GM18508 (cell line): ENCODE measurements at regions not wholly inside any gene's neighbourhood (a gene's known extent, or its start where the extent isn't known, plus 50 kb on each side); places are given as distances from the start of the nearest gene placed in this dataset.
"Not testable (repeated sequence)": the region's sequence is repeated elsewhere in the genome, so short reads cannot be mapped to it uniquely, and the experiment has no call there.

ENCODE experiments used
- ATAC-seq: cut with Tn5 transposase; IDR thresholded peaks from one replicate; pipeline ENCODE4 v1.9.1; 2021; ENCODE audit warnings: moderate number of reproducible peaks; ENCODE audit not compliant: insufficient read depth, unreplicated experiment

- ATAC-seq, result no peak
Observed at GRCh38 chr5:28726815-28727214, 1688.4 kb upstream of the CDH9 start.

- ATAC-seq, result no peak
Observed at GRCh38 chr5:28725001-28725400, 1686.6 kb upstream of the CDH9 start.

DNA sequence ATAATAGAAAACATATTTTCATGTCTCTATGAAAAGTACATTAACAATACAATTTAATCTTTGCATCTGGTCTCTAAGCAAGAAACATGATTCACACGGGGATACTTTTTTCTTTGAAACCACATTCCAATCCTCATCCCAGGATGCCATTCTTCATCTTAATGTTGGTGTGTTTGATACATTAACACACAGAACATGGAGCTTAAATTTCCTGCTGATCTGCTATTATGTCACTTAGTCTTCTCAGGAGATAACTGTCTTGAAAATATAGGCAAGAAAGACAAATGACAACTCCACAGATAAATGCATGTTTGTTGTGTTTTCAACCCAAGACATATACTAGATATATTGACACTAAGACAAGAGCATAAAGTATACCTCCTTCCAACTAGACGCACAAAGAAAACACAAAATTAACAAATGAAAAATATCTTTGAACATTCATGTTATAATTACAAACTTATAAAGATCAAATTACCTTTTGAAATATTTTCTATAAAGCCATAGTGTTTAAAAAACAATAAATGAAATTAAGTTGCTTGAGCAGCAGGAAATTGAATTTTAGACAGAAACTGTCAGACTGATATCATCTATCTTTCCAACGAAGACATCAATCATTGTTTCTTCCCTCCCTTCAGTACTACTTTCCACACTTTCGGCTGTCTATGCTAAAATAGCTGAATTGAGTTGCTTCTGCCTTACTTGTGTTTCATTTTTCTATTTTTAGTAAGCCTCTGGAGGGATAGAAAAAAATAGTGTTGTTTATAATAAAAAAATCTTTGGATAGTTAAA lies 1676.7 kb upstream of the CDH9 start:
- no peak for ATAC-seq

GRCh38 chr5:28710360-28710759 lies 1672.0 kb upstream of the CDH9 start:
- ATAC-seq, result no peak

GRCh38 chr5:28708472-28708871 lies 1670.1 kb upstream of the CDH9 start:
- ATAC-seq, result no peak

DNA sequence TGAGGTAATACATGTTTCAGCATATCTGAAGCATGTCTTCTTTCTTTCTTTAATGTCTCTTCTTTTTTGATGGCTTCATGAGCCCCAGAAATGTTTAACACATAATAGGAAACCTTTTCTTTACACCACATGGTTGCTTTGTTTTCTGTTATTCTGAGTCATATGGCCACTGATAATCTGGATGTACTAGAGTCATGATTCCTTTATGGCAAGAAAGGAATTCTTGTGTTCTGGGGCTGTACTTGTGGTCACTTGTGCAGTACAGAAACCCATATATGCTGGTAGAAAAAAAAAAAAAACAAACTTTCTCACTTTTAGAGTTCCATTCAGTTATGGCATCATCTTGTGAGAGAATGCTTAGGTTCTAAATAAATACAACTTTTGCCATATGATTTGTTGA lies 1669.3 kb upstream of the CDH9 start:
- no peak for ATAC-seq

GRCh38 chr5:28703651-28704260 lies 1665.4 kb upstream of the CDH9 start:
- no peak for ATAC-seq

DNA sequence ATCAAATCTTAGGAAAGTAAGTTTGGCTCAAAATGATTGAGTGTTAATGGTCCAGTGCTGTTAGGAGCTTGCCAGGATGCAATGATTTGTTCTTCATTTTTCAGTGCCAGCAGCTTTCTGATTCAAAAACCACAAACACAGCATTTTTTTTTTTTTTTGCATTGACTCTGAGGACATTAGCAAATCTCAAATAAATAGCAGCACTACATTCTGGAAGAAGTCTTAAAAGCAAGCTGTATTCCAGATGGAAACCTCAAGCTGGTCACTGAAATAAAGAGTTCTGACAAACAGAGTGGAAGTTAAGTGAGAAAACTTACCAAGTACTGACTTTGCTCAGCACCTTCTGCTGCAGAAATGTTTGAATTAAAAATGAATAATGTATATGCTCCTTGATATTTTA lies 1653.1 kb upstream of the CDH9 start:
- no peak for ATAC-seq

- ATAC-seq, result no peak
Observed at GRCh38 chr5:28685794-28686193, 1647.4 kb upstream of the CDH9 start.

- no peak for ATAC-seq
Observed at GRCh38 chr5:28678899-28679298, 1640.5 kb upstream of the CDH9 start.

DNA sequence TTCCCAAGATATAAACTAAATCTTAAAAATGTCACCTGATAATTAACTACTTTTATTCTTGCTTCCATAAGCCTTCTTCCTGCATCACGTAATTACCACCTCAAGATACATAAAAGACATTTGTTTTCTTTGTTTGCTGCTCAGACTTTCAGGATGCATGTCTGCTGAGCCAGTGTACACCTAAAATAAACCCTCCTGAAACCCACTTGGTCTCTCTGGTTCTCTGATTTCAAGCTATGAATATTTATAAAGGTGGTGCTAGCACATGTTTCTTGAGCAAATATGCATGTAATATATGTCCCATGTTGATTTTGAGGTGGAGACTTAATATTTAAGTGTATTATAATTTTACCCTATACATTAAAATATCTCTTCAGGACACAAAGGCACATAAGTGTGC lies 1627.7 kb upstream of the CDH9 start:
- ATAC-seq, result no peak

- ATAC-seq, result no peak
Observed at GRCh38 chr5:28648108-28648507, 1609.7 kb upstream of the CDH9 start.

GRCh38 chr5:28632607-28633006 lies 1594.2 kb upstream of the CDH9 start:
- no peak for ATAC-seq

DNA sequence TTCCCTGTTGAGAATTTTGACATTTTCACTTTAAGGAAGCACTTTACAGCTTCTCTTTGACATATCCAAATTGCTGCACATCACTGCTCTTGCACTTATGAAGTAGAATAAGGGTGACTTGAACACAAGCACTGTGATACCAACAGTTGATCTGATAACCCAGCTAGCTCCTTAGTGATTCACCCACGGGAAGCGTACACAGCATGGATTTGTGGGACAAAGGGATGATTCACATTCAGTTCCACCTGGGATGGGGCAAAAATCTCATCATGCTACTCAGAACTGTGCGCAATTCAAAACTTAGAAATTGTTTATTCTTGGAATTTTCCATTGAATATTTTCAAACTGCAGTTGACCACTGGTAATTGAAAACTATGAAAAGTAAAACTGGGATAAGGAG lies 1565.5 kb upstream of the CDH9 start:
- no peak for ATAC-seq

DNA sequence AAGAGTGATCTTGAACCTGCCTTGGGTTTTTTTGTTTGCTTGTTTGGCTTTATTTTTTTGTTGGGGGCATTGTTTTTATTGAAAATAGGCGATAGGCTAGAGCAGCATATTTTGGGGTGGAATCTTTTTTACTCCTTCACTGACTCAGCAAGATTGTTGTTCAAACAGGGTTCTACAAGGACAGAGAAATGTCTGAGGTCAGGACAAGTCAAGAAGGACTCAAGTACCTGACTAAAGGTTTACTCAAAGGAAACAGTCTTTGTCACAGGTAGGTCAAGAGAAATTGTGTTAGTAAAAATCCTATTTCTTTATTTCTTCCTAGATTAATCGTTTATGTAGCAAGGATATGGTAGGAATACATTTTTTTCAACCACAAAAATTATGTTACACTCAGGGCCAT lies 1564.0 kb upstream of the CDH9 start:
- ATAC-seq, result no peak

GRCh38 chr5:28596707-28597106 lies 1558.3 kb upstream of the CDH9 start:
- not testable (repeated sequence) for ATAC-seq

DNA sequence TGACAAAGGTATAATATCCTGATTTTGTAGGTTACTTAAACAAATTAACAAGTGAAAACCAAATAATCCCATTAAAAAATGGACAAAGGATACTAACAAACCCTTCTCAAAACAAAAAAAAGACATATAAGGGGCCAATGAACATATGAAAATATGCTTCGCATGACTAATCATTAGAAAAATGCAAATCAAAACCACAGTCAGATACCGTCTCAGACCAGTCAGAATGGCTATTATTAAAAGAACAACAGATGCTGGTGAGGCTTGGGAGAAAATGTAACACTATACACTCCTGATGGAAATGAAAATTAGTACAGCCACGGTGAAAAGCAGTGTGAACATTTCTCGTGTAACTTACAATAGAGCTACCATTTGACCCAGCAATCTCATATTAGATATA lies 1542.2 kb upstream of the CDH9 start:
- ATAC-seq, result no peak

DNA sequence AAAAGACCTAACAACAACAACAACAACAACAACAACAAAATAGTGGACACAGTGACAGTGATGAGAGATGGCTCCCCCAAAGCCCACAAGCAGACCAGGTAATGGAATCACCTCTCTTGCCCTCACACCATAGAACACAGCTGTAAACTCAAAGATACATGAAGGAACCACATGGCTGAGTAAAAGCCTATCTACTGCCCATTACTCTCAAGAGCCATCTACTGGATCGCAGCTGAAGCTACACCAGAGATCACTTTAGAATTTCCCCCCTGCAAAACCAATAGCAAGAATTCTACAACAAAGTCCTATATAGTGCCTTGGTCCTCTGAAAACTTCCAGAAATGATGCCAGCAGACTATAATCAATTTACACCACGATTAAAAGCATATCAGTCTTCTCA lies 1537.6 kb upstream of the CDH9 start:
- ATAC-seq, result no peak

GRCh38 chr5:28575368-28575767 lies 1537.0 kb upstream of the CDH9 start:
- ATAC-seq, result no peak

DNA sequence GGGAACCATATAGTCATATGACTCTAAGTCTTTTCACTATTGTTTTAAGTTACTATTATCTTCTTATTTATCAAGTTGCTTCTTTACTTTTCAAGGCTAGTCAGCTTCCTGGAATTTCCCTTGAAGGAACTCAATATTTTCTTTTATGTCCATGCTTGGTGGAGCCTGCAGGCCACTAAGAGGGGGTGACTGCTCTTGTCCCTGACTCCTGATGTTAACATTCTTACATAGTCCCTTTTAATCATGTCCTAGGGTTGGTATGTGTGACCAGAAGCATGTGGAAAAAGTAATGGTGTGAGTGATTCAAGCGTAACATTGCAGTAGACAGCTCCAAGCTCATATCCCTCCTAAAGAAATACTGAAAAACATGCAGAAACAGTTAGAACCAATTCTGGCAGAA lies 1536.2 kb upstream of the CDH9 start:
- no peak for ATAC-seq

DNA sequence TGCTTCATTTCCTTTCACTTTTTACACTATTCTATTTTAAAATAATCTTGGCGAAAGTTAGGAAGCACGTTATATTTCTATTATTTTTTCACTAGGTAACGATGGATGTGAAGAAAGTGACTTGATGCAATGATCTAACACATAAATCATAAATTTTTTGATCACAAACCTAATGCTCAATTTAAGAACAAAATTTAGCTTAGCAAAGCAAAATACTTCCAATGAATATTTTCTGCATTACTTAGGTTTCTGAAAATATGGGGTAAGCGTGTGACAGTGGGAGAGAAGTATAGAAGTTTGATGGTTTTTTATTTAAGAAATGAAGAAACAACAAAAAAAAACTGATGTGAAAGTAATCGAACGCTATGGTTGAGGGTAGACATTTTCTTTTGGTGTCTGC lies 1528.7 kb upstream of the CDH9 start:
- ATAC-seq, result no peak

DNA sequence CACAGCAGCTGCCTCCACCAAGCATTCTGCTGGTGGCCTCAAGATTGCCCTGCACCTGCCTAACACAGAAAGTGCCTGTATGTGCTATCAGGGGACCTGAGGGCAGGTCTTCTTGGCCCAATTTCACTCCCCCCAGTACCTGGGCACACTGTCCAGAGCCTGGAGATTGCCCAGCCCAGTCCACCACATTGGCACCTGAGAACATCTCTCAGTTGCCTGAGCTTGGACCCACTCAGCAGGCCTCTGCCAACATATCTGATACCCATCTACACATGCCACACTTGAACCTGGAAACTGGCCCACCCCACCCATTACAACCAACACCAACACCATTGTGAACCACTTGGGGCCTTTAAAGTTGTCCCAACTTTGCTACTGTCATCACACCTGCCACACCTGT lies 1523.1 kb upstream of the CDH9 start:
- ATAC-seq, result no peak
